Superior temporal gyrus (tissue), 1 donor: ENCODE measurements at regions not wholly inside any gene's neighbourhood (a gene's known extent, or its start where the extent isn't known, plus 50 kb on each side); places are given as distances from the start of the nearest gene placed in this dataset.
A peak's percentile ranks its signal among the peaks of the same experiment; 100 is the strongest.

Source experiments
- DNase-seq: peaks from one replicate; pipeline ENCODE4 v3.0.0-alpha.2; 2016; ENCODE audit errors: extremely low spot score

GRCh38 chrX:38856670-38857265, 55.5 kb downstream of the MID1IP1 start:
- no peak for DNase-seq

DNA sequence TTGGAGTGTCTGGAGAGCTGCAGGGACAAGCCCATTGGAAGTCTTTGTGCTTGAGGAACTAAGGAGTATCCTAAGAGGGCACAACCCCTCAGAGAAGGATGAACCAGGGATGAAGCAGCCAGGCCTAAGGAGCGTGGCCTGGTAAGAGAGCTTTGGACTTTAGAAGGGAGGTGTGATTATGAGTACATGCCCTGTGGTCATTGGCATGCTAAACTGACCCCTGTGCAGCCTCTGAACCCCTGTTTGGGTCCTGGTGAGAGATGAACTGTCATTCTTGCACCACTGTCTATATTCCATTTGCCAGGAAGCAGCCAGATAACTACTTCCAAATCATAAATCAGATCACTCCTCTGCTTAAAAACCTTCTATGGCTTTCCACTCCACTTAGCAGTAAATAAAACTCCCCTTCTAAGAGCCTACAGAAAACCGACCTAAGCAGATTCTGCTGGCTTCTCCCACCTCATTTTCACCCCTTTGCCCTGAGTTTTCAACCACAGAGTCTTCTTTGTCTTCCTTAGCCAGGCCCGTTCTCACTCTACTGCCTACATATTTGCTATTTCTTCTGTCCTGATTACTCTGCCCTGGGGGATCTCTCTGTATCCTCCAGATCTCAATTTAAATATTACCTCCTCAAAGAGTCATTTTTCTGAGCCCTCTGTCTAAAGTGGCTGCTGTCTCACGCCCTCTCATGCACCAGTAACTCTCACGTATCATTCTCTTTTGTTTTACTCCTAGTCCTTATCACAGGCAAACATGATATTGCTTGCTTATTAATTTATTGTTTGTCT, 56.7 kb downstream of the MID1IP1 start:
- DNase-seq = no peak

- DNase-seq = no peak
Measured at GRCh38 chrX:38859602-38860001, 58.3 kb downstream of the MID1IP1 start.

DNA sequence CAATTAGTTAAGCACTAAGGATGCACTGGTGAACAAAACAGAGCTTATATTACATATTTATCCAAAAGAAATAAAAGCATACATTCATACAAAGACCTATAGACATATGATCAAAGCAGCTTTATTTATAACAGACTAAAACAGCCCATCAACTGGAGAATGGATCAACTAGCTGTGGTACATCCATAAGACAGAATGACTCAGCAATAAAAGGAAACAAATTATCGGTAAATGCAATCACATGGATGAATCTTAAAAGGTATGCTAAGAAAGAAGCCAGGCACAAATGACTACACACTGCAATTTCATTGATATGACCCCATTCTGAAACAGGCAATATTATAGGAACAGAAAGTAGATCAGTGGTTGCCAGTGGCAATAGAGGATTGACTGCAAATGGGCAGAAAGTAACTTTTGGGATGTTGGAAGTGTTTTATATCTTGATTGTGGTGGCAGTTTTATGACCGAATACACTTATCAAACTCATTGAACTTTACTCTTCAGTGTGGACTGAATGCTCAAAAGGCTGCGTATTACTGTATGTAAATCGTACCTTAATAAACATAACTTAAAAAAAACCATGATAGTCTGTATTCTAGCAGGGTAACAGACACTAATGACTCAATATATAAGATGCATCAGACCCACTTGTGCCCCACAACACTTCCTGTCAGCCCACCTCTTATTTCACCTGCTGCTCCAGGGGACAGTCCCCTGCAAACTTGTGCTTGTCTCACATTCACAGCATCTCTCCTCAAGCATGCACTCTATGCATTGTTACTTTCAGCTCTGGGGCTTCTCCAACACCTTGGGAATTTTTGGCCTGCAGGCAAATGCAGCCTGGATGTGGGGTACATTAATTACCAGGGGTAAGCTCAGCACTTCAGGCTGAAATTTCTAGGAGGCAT, 59.1 kb downstream of the MID1IP1 start:
- no peak for DNase-seq

GRCh38 chrX:38861489-38861888, 60.2 kb downstream of the MID1IP1 start:
- no peak for DNase-seq

GRCh38 chrX:38862100-38862499, 60.8 kb downstream of the MID1IP1 start:
- no peak for DNase-seq

DNA sequence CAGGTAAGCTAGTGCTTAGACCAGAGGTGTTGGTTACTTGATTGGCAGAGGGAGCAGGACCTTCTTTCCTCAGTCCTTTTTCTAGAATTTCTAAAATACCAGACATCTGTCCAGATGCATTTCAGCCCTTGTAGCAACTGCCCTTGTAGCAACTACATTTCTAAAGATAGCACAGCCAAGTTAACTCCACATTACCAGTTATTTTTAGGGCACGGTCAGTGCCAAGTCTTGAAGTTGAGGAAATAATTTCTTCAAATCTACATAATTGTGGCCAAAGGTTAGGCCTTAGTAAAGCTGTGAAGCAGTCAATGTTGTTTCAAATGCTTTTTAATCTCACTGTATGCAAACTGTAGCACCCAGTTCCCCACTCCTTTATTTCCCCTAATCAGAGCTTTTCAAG, 62.9 kb downstream of the MID1IP1 start:
- DNase-seq = no peak

DNA sequence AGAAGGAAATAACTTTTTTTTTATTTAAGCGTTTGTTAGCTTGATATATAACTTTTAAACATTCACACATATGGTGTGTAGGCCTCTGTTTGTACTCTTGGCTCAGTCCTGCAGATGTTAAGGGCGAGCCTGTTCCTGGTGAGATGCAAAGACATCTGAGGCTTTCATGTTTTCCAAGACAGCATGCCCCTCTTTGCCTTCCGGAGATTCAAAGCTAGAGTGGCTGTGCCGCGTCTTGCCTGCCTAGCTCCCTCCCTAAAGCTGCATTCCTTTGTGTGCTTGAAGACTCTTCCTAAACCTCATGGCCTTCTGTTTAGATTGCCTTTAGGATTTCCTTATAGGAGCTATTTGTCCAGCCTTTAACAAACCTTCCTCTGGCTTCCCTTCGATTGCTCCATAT, 67.1 kb downstream of the MID1IP1 start:
- no peak for DNase-seq

DNA sequence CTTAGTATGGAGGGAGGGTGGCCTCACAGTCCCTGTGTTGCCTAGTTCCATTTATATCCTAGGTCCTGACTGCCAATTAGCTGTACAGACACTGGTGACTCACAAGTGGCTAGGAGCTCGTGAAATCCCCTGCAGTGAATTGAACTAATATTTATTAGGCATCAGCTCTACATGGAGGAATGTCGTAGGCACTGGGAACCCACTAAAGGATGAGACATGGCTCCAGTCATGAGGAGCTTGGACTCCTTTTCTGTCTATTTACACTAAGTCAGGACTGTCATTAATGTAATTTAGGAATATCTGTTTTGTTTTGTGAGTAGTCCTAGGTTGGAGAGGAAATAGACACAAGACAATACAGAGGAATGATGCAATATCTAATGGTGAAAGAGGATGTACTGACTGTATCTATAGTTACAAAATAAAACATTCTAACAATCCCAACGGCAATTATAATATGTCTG, 67.7 kb downstream of the MID1IP1 start:
- no peak for DNase-seq

GRCh38 chrX:38870361-38870895, 69.2 kb downstream of the MID1IP1 start:
- no peak for DNase-seq

DNA sequence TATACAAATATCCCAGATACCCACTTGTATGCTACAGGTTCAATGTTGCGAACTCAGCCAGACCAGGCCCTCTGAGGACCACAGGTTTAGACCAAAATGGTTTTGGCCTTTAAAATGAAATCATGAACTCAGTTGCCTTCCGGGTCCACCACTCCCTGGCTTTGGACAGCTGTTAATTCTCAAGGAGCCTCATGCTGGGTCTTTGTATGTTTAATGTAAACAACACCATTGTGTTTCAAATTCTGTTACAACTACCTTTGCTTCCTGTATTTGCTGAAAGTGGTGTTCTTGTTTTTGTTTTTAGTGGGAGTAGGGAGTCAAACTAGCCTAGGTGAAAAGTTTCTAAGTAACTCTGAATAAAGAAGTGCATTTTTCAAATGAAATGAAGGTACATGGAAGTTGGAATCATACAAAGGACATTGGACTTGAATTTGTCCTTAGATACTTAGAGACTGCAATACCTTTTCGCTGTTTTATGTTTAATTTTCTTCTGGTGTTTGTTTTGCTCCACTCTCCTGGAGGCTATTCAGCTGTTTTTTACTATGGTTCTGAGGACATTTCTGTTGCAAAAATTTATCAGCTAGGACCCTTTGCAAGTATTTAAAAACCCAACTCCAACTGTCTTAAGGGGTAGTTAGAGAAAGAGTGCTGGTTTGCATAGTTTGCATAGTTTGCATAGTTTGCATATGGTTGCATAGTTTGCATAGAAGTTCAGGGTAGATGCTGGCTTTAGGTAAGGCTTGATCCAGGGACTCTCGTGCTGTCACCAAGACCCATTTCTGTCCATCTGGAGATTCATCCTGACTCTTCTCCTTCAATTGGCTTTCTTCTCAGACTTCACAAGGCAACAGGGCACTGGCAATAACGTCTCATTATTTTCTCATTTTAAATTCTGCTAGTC, 70.1 kb downstream of the MID1IP1 start:
- no peak for DNase-seq

- DNase-seq = no peak
Measured at GRCh38 chrX:38877366-38877765, 76.1 kb downstream of the MID1IP1 start.

DNA sequence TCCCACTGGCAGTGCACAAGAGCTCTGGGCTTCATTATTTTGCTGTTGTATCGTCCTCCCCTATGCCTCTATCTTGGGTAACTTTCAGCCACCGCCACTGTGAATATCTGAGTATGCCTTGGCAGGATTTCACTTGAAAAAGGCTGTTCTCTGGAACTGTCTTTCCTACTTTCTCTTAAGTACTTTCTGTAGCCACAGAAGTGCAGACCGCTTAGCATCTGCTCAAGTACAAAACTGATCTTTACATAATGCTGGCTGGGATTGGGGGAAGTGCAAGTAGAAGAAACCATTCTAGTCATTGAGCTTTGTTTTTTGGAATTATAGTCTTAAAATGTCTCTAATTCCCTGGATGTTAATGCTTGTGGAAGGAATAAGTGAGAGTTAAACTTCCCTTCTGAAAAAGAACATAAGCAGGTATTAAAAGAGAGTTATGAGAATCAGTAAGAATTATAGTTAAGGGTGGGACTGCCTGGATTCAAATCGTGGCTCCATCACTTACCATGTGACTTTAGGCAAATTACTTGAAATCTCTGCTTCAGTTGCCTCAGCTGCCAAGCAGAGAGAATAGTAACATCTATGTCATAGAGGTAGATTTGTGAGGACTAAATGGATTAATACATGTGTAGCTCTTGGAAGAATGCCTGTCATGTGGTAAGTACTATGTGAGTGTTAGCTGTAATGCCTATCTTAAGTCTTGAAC, 77.5 kb downstream of the MID1IP1 start:
- DNase-seq = peak; percentile 16

GRCh38 chrX:38879631-38880220, 78.5 kb downstream of the MID1IP1 start:
- DNase-seq = no peak

DNA sequence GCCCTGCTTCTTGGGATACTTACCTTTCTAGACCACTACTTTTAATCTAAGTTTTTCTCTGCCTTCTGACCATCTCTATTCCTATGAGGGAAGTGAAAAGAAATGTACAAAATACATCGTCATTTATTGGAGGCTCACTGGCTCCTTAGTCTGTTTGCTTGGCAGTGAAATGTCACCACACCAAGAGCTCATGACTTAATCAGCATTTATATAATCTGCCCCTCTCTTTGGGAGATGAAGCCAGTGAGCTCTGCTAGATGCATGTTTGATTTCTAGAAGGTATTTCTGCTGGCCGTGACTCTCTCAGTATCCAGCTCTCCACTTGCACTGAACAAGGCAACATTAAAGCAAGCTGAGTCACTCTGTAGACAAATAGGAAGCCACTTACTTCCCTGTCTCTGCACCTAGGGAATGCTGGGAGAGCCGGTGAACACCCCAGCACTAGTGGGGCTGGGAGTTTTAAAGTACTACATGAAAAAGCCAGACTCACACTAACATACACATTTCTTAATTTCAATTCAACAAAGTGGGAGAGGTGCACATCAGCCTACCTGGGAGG, 79.1 kb downstream of the MID1IP1 start:
- DNase-seq = no peak

- DNase-seq = no peak
Measured at GRCh38 chrX:38881066-38881465, 79.8 kb downstream of the MID1IP1 start.

DNA sequence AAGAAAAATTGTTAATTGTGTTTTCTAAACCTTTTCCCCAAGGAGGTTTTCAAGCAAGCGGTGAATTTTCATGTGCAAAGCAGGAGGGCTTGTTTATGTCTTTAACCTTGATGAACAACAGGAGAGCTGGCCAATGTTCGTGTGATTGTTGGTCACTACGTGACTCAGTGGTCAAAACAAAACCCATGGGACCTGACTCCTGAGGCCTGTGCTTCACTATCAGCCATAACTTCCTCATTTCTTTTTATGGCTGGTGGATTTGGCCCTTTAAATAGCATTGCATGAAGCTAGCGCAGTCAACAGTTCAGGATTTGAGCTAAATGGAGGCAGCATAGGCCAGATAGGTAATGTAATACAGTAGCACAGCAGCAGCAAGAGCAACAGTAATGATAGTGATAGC, 80.5 kb downstream of the MID1IP1 start:
- DNase-seq = no peak

GRCh38 chrX:38882894-38883626, 81.8 kb downstream of the MID1IP1 start:
- no peak for DNase-seq

DNA sequence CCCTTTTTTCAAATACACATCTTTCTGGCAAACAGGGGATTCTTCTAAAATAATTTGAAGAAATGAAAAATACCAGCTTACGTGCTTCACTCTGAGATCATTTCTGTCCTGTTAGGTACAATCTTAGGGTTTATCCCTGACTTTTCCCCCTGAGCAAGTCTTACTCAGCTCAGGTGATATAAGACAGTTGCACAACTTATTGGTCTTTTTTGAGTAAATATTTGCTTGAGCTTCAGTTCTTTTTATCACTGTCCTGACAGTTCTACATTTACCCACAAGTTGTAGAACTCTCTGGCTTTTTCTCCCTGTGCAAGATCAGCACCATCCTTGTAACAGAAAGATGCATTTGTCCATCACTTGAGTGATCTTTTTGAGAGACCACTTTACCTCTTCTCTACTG, 84.9 kb downstream of the MID1IP1 start:
- no peak for DNase-seq
